GM19240 (cell line): ENCODE measurements at regions not wholly inside any gene's neighbourhood (a gene's known extent, or its start where the extent isn't known, plus 50 kb on each side); places are given as distances from the start of the nearest gene placed in this dataset.
"Not testable (repeated sequence)": the region's sequence is repeated elsewhere in the genome, so short reads cannot be mapped to it uniquely, and the experiment has no call there.

Experiments
- DNase-seq: peaks from one replicate; pipeline ENCODE4 v3.0.0; 2011; ENCODE audit warnings: low spot score; ENCODE audit not compliant: insufficient read length

GRCh38 chr1:166489670-166490436 lies 323.1 kb upstream of the FAM78B start:
- DNase-seq: peak; percentile 5

GRCh38 chr1:166490437-166490991 lies 323.7 kb upstream of the FAM78B start:
- DNase-seq: peak; percentile 15

GRCh38 chr1:166493765-166494164 lies 327.0 kb upstream of the FAM78B start:
- not testable (repeated sequence) for DNase-seq

- no peak for DNase-seq
Observed at GRCh38 chr1:166507347-166507746, 331.9 kb upstream of the POGK start.

GRCh38 chr1:166511761-166512160 lies 327.5 kb upstream of the POGK start:
- DNase-seq: no peak

GRCh38 chr1:166514067-166514466 lies 325.2 kb upstream of the POGK start:
- no peak for DNase-seq

GRCh38 chr1:166527752-166528151 lies 311.5 kb upstream of the POGK start:
- DNase-seq: no peak

- DNase-seq: no peak
Observed at GRCh38 chr1:166538646-166539045, 300.6 kb upstream of the POGK start.

GRCh38 chr1:166544036-166544435 lies 295.2 kb upstream of the POGK start:
- DNase-seq: no peak

GRCh38 chr1:166544561-166544960 lies 294.7 kb upstream of the POGK start:
- no peak for DNase-seq

- no peak for DNase-seq
Observed at GRCh38 chr1:166552706-166553105, 286.6 kb upstream of the POGK start.

GRCh38 chr1:166570954-166571353 lies 268.3 kb upstream of the POGK start:
- DNase-seq: no peak

- DNase-seq: no peak
Observed at GRCh38 chr1:166573199-166573598, 266.1 kb upstream of the POGK start.

- DNase-seq: no peak
Observed at GRCh38 chr1:166579557-166580501, 259.4 kb upstream of the POGK start.

- no peak for DNase-seq
Observed at GRCh38 chr1:166588741-166589140, 250.5 kb upstream of the POGK start.

- DNase-seq: no peak
Observed at GRCh38 chr1:166590161-166590560, 249.1 kb upstream of the POGK start.

GRCh38 chr1:166594646-166595045 lies 244.6 kb upstream of the POGK start:
- no peak for DNase-seq

- no peak for DNase-seq
Observed at GRCh38 chr1:166597516-166597915, 241.8 kb upstream of the POGK start.

- no peak for DNase-seq
Observed at GRCh38 chr1:166600574-166600973, 238.7 kb upstream of the POGK start.

GRCh38 chr1:166601650-166602278 lies 237.5 kb upstream of the POGK start:
- DNase-seq: no peak

GRCh38 chr1:166602801-166603200 lies 236.5 kb upstream of the POGK start:
- DNase-seq: not testable (repeated sequence)

- DNase-seq: no peak
Observed at GRCh38 chr1:166603296-166603695, 236.0 kb upstream of the POGK start.
